Activated T-cell treated with anti-CD3 and anti-CD28 coated beads for 24 hours (primary cell): ENCODE measurements at regions not wholly inside any gene's neighbourhood (a gene's known extent, or its start where the extent isn't known, plus 50 kb on each side); places are given as distances from the start of the nearest gene placed in this dataset.
"Not testable (repeated sequence)": the region's sequence is repeated elsewhere in the genome, so short reads cannot be mapped to it uniquely, and the experiment has no call there.

Experiments
- DNase-seq: peaks from one replicate; pipeline ENCODE4 v3.0.0-alpha.2; 2020; ENCODE audit warnings: low read depth

DNA sequence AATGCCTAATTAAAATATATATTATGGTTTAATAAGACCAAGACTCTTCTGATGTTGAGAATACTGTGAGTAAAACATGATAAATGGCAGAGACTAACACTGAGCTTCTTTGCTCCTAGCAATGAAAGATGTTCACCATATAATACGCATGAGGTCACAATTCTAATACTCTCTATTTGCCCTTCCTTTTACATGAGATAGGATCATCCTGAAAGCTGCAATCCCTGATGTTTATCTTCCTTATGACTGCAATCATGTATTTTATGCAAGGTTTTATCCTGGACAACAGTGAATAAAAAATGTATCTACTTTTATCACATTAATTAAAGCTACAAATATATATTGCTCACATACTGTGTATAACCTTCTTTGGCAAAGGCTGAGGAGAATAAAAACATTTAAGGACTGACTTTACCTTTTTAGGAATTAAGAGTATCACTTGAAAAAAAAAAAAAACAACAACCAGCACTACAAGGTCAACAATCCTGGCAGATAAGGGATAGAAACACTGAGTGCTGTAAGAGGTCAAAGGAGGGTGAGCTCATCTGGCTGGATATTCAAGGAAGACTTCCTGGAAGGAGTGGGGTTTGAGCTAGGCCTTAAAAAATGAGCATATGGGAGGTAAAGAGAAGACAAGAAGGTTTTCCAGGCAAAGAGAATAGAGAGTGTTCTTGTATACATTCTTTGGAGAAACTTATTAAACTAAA, 99.9 kb downstream of the AREG start:
- no peak for DNase-seq

DNA sequence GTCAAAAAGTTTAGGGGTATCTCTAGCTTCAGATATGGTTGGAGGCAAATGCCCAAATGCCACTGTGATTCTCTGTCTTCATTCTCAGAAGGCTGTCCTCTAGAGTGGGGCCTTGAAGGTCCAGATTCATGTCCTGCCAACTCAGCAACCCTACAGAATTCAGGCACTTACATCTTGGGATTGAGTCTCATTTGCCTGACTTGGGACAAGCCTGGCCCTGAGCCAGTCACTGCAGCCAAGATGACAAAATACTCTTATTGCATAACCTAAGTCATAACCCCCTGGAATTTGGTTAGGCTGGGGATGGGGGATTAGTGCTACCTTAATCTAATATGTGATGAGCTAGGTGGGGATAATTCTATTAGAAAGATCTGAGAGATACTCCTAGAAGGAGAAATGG, 100.5 kb downstream of the AREG start:
- no peak for DNase-seq

DNA sequence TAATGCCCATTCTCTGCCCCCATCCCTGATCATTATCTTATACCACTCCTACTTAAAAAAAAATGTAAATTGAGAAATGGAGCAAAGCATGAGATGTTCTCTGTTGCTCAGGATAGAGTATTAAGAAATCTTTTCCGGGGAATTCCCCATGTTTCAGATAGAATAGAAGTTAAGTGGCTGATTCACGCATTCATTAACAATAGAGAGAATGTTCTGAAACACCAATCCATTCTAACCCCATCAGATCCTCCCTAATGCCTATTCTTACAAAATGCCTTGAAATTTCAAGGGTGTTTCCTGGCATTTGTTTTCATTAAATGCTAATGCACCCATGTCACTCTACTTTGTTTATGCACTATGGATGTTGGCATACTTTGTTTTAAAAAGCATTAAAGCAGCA, 101.1 kb downstream of the AREG start:
- no peak for DNase-seq

DNA sequence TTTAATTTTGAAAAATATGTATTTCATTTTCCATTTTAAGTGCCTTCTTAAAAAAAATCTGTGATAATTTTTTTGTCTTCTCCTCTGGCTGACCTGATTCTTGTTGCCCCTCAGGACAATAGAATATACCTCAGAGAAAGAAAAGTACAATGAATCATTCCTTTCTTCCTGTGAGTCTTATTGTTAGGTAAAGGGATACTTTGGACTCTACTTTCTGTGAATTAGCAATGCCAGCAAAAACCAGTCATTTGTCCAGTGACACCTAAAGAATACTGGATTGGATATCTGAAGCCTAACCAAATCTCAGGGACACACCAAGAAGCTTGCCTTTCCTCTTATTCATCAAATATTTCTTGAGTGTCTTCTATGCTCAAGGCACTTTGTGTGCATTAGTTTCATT, 102.1 kb downstream of the AREG start:
- DNase-seq = no peak

DNA sequence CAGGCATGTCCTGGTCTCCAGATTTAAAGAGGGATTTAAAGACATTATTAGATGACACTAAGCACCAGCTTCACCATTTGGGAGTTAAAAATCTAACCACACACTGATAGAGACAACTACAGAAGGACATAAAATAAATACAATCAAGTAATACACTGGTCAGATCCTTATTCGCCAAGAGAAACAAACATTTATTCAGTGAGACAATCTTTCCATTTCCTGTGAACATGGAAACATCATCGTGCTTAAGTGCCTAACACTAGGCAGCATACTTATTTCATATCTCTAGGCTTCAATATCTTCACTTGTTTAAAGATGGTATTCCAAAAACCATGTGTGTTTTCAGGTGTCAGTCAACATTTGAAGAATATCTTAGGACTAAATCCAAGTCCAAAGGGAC, 103.6 kb downstream of the AREG start:
- no peak for DNase-seq

DNA sequence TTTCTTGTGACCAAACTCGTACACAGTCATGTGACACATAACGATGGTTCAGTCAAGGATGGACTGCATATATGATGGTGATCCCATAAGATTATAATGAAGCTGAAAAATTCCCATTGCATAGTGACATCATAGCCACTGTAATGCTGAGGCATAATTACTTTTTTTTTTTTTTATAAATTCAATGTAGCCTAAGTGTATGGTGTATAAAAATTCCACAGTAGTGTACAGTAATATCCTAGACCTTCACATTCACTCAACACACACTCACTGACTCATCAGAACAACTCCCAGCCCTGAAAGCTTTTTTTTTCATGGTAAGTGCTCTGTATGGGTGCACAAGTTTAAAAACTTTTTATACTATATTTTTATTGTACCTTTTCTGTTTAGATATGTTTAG, 105.0 kb downstream of the AREG start:
- DNase-seq = no peak

DNA sequence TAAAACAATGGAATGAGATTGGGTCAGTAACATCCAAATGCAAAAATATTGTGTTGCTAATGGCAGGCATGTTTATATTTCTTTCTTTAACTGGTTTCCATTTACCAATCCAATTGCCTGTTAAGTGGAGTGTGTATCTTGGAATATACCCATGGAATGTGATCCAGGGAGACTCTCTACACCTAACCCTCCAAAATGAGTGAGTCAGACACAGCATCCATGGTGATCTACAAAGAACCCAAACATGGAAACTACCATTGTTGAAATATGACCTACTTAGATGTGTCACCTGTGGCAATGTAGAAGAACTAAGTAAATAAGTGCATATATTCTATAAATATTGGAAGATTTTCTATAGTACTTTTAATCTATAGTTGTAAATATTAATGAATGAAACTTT, 110.3 kb downstream of the AREG start:
- no peak for DNase-seq

DNA sequence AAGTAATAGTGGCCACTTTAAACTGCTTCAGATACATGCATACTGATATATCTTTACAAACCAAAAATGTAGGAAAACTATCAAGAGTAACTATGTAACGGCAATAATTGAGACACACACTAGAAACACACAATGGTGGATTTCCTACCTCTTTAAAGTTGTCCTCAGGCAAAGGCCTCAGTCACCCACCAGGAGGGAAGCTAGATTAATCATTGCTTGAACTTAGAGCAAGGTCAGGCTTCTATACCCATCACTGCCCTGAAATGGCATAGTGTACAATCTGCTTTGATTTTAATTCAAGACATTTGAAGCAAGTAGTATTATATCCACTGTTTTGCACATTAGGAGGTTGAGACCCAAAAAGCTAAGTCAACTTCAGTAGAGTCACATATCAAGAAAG, 110.9 kb downstream of the AREG start:
- DNase-seq = no peak

DNA sequence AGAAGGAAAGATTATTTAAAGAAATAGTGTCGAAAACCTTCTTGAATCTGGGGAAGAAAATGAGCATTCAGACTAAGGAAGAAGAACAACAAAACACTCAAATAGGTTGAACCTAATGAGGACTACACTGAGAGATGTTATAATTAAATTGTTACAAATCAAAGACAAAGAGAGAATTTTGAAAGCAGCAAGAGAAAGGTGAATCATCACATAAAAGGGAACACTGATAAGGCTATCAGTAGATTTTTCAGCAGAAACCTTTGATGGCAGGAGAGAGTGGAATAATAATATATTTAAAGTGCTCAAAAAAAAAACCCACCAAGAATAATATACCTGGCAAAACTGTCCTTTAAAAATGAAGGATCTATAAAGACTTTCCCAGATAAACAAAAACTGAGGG, 114.9 kb downstream of the AREG start:
- DNase-seq = no peak

DNA sequence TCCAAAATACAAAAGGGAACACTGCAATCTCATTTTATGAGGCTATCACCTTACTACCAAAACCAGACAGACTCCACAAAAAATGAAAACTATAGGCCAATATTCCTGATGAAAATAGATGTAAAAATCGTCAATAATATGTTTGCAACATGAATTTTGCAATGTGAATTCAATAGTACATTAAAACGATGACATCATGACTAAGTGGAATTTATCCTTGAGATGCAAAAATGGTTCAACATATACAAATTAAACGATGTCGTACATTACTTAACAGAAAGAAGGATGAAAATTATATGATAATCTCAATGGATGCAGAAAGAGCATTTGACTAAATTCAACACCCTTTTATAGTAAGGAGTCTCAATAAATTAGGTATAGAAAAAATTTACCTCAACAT, 123.0 kb downstream of the AREG start:
- no peak for DNase-seq

DNA sequence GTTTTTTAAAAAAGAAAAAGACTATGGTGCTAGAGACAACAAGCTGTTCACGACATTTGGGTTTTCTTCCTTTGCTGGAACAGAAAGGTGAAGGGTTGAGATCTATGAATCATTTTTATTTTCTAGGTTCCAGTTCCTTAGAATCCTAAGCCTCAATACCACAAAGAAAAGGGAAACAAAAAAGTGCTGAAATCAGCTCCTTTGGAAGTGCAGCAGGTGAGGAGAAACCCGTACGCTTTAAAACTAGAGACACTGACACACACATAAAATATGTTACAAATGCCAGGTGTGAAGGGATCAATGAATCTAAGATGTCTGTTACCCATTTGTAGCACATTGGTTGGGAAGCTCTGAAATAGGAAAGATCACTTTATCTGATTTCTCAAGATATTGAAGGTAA, 125.2 kb downstream of the AREG start:
- no peak for DNase-seq

DNA sequence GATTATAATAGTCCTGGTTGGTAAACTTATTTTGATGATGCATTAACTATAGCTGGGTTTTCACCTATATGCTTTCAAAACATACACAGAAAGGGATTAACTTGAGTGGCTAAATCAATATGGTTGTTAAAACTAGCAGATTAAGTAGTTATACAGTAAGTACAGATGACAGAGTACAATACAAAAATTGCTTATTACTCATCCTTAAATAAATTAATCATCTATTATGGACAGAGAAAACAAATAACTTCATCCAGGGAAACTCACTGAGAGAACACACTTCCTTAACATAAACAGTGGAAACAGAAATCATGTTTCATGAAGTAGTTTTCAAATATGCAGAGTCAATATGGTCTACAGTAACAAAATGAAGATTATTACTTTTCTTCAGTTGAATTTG, 133.4 kb downstream of the AREG start:
- no peak for DNase-seq

DNA sequence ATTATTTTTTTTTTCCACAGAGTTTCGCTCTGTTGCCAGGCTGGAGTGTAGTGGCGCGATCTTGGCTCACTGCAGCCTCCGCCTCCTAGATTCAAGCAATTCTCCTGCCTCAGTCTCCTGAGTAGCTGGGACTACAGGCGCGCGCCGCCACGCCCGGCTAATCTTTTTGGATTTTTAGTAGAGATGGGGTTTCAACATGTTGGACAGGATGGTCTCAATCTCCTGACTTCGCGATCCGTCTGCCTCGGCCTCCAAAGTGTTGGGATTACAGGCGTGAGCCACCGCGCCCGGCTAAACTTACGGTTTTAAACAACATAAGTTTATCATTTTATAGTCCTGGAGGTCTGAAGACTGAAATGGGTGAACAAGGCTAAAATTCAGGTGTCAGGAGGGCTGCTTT, 133.9 kb downstream of the AREG start:
- DNase-seq = not testable (repeated sequence)

DNA sequence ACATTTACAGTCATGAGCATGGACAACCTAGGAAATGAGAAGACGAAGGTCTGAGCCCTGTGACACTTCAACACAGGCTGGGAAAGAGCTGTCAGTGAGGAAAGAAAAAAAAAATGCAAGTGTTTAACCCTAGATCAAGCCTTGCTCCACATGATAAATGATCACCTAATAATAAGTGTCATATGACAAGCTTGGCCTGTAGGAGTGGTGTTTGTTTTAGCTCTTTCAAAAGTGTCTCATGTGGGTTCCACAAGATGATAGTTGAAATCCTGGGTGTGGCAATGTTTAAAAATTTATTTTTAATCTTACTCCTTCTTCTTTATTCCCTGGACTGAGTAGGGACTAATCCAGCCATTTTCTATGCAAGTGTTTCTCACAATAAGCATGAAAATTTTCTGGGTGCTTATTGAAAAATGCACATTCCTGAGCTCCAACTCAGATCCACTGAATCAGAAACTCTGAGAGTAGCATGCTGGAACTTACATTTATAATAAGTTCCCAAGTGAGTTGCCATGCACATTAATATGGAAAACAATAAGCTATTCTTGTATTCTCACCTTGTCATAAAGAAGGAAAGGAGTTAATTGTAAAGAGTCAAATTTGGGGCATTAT, 138.3 kb downstream of the AREG start:
- no peak for DNase-seq

DNA sequence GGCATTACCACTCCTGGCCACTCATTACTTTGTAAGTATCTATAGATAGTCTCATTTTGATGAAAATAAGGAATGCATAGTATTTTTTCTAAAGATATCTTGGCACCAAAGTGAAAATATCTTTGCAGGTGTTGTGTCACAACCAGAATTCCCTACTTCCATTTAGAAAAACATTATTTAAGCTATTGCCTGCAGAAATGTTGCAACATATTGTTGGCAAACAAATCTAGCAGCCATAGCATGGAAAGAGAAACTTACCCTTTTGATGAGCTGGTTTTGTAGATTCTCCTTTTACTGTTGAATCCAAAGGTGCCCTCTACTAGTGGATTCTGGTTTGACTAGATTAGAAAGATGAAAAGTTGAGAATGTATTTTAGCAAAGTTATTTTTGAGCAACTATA, 138.8 kb downstream of the AREG start:
- no peak for DNase-seq

DNA sequence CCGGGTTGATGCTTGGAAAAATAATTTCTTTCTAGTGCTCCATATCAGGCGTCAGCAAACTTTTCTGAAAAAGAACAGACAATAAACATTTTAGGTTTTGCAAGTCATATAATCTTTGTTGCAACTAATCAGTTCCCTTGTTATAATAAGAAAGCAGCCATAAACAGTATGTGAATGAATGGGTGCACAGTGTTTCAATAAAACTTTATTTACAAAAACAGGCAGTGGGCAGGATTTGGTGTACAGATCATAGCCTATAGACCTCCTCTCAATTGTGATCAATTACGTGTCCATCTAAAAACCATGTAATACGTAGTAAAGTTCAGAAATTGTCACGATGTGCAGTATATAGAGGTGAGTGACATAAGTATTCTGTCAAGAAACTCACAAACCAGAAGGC, 143.4 kb downstream of the AREG start:
- no peak for DNase-seq

DNA sequence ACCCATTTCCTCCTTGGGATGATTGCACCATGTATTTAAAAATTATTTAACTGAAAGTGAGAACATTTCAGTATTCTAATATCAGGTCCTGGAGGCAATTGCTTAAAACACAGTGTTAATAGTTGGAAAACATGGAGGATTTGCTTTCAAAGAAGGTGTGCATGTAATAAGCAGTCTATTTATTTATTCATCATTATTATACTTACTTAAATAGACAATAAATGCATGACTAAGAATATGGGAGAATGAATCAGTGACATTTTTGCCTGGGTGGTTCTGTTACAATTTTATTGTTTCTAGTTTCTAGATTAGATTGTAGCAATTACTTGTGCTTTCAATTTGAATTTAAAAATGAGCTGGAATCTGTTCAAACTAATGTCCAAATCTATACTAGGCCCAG, 145.5 kb downstream of the AREG start:
- DNase-seq = no peak

DNA sequence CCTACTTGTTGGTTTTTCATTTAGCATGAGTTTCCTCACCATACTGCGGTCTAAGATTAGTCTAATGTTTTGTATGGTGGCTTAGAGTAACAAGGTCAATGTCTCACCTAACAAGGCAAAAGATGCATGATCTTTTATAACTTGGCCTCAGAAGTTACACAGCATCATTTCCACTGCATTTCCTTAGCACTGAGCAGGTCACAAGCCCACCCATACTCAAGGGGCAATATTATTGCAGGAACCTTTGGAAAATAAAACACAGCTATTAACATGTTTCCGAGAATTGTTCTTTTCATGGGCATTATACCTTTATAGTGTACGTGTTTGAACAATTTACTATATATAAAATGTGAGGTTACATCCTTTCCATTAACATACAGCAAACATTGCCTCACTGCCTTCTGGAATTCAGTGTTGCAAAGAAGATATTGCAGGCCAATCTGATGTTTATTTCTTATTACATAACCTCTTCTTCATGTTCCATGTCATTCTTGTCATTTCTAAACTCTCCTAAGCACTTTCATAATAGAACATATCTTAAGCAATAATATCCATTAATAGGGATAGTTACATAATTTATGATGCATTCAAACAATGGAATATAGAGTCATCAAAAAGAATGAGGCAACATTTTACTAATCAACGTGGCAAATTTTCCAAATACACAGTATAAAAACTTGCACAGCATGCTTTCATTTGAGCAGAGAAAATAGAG, 153.8 kb downstream of the AREG start:
- no peak for DNase-seq

DNA sequence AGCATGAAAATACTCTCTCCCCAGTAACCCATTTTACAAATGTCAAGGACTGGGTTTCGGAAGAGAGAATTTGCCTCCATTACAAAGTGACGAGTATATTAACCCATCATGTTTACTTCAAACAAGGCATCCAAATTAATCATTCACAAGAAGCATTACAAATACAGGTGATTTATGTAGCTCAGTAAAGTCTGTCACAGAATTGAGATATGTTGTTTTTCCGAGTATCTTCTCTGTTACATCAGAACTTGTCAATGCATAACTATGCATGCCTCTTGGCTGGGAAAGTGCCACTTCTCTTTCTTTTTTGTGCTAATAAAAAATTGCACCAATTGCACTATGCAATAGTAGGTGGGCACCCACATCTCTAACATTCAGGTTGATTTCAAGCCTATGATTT, 158.2 kb downstream of the AREG start:
- DNase-seq = no peak

DNA sequence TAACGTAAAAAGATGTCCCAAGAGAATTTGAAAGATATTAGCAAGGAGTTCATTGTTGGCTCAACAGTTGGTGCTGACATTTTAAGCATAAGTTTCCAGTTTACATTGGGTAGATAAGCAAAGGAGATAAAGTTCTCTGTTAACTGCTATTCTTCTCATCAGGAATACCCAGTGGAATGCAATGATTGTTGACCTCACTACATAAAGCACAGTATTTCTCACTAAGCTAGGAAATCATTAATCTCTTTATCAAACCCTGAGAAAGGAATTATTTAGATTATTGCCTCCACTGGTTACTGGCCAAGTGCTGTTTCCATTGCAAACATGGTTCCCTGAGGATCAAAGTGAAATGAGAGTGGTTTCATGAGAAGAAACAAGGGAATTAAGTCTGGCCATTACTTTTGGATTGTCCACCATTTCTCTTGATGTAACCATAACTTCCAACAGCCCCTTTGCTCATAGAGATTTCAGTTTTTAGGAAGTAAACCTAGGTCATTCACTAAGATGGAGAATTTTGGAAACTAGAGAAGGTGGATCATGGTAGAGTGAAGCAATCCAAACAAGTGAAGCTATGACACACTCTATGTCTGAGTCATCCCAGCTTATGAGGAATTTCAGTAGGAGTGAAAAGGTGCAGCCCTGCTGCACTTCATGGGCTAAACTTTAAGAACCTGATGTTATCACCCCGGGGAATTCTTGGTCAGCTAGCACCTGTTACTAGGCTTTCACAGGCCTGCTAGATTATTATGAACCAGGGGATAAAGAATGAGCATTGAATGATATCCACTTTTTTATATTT, 163.4 kb downstream of the AREG start:
- DNase-seq = no peak

DNA sequence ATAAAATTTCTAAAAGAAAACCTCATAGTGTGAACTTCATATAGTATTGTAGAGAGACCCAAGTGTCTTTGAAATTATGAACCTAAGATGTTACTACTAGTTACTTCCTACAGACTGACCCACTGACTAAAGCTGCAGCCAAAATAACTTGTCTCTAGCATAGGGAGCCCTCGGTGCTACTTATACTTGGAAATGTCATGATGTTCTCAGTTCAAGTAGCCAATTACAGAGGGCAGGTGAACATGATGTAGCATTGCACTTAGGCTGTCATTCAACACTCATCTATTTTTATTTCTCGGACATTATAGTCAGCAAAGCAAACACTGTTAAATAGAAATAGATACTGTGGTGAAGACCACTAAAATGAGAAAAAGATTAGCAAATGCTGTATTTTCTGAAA, 165.6 kb downstream of the AREG start:
- no peak for DNase-seq

DNA sequence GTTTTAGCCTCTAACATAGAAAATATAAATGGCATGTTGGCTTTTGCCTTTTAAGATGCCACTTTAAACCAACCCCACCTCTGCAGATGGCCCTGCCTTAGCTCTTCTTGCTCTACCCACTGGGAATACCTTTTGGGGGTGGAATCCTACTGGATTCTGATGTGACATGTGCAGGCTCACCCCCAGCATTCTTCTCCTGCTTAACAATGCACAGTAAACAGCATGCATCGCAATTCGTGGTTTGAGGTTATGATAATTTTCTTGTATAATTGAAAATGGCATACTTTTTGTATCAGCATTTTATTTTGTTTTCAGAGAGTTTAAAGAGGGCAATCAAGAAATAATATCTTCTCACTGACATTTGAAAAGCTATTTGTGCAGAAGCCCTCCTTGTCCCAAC, 167.9 kb downstream of the AREG start:
- no peak for DNase-seq

DNA sequence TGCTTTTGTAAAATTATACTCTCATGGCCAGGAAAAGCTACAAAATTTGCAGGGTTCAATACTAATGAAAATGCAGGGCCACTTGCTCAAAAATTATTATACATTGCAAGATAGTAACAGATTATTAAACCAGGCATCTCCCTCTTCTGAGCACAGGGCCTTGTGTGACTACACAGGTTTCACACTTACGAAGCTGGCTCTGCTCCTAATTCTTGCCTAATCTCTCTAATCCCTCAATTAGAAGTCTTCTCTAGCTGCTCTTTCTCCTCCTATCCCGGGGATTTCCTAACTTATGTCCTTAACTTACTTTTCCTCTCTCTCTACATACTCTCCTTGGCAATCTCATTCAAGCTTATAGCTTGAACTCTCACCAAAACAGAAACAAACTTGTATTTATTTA, 168.3 kb downstream of the AREG start:
- no peak for DNase-seq
